Adrenal gland (tissue), 5 donors: ENCODE measurements at regions not wholly inside any gene's neighbourhood (a gene's known extent, or its start where the extent isn't known, plus 50 kb on each side); places are given as distances from the start of the nearest gene placed in this dataset.

Experiments used
- CTCF ChIP-seq, 6 experiments: fragments of 450-650 bp in 4 of 6; fragments of 200-600 bp in 2 of 6; sonication (generic) in 1 of 6; IDR thresholded peaks; 1 replicate in 5 of 6; 2 replicates in 1 of 6; pipeline versions ENCODE4 v1.5.1 to v1.8.0; 2016 to 2021; ENCODE audit warnings: antibody characterized with exemption in 6 of 6, mild to moderate bottlenecking in 2 of 6, moderate library complexity in 1 of 6
- POLR2A ChIP-seq, 2 donors: fragments of 450-650 bp; IDR thresholded peaks; one replicate each; pipeline ENCODE4 v1.6.1; 2017; ENCODE audit warnings: antibody characterized with exemption in 2 of 2, mild to moderate bottlenecking in 2 of 2, moderate library complexity in 1 of 2
- donor health status: DM: no; HTN: no; CAD: no.

GRCh38 chr2:9114458-9114857 lies 92.2 kb upstream of the ASAP2 start:
- TF ChIP-seq CTCF (IDR thresholded peaks at IDR 0.05) (no peak), POLR2A (IDR thresholded peaks at IDR 0.05) (no peak)
